GM18519 (cell line): ENCODE measurements at regions not wholly inside any gene's neighbourhood (a gene's known extent, or its start where the extent isn't known, plus 50 kb on each side); places are given as distances from the start of the nearest gene placed in this dataset.

ENCODE experiments used
- ATAC-seq: cut with Tn5 transposase; IDR thresholded peaks from one replicate; pipeline ENCODE4 v1.9.1; 2021; ENCODE audit warnings: mild to moderate bottlenecking, moderate library complexity; ENCODE audit not compliant: unreplicated experiment, low FRiP score

- no peak for ATAC-seq
Measured at GRCh38 chr16:65294165-65294564, 172.3 kb upstream of the CDH11 start.

- no peak for ATAC-seq
Measured at GRCh38 chr16:65289022-65289421, 167.2 kb upstream of the CDH11 start.

- no peak for ATAC-seq
Measured at GRCh38 chr16:65287307-65287706, 165.4 kb upstream of the CDH11 start.

GRCh38 chr16:65285128-65286048, 163.5 kb upstream of the CDH11 start:
- no peak for ATAC-seq

GRCh38 chr16:65284626-65285025, 162.8 kb upstream of the CDH11 start:
- ATAC-seq: no peak

GRCh38 chr16:65283181-65283651, 161.4 kb upstream of the CDH11 start:
- ATAC-seq: no peak

- ATAC-seq: no peak
Measured at GRCh38 chr16:65281586-65281985, 159.7 kb upstream of the CDH11 start.

- ATAC-seq: no peak
Measured at GRCh38 chr16:65280845-65281512, 159.1 kb upstream of the CDH11 start.

- ATAC-seq: no peak
Measured at GRCh38 chr16:65279576-65279975, 157.7 kb upstream of the CDH11 start.

GRCh38 chr16:65278874-65279273, 157.0 kb upstream of the CDH11 start:
- ATAC-seq: no peak

GRCh38 chr16:65274566-65274965, 152.7 kb upstream of the CDH11 start:
- ATAC-seq: no peak

- ATAC-seq: no peak
Measured at GRCh38 chr16:65272699-65273414, 151.0 kb upstream of the CDH11 start.

GRCh38 chr16:65271996-65272395, 150.1 kb upstream of the CDH11 start:
- no peak for ATAC-seq

- ATAC-seq: no peak
Measured at GRCh38 chr16:65268331-65268730, 146.5 kb upstream of the CDH11 start.

- no peak for ATAC-seq
Measured at GRCh38 chr16:65263896-65264295, 142.0 kb upstream of the CDH11 start.

- ATAC-seq: no peak
Measured at GRCh38 chr16:65260746-65261145, 138.9 kb upstream of the CDH11 start.

- ATAC-seq: no peak
Measured at GRCh38 chr16:65254144-65254543, 132.3 kb upstream of the CDH11 start.

- ATAC-seq: no peak
Measured at GRCh38 chr16:65249768-65250167, 127.9 kb upstream of the CDH11 start.

GRCh38 chr16:65244787-65245186, 122.9 kb upstream of the CDH11 start:
- ATAC-seq: no peak

- no peak for ATAC-seq
Measured at GRCh38 chr16:65235339-65236177, 113.7 kb upstream of the CDH11 start.
